CD4-positive, alpha-beta T cell treated with Interleukin-21 for 1 hour (primary cell): ENCODE measurements at regions not wholly inside any gene's neighbourhood (a gene's known extent, or its start where the extent isn't known, plus 50 kb on each side); places are given as distances from the start of the nearest gene placed in this dataset.
A peak's percentile ranks its signal among the peaks of the same experiment; 100 is the strongest.

ENCODE experiments used
- DNase-seq: peaks from one replicate; pipeline ENCODE4 v3.0.0-alpha.2; 2020

GRCh38 chr17:14940108-14940937, 324.8 kb downstream of the PMP22 start:
- DNase-seq, result no peak

DNA sequence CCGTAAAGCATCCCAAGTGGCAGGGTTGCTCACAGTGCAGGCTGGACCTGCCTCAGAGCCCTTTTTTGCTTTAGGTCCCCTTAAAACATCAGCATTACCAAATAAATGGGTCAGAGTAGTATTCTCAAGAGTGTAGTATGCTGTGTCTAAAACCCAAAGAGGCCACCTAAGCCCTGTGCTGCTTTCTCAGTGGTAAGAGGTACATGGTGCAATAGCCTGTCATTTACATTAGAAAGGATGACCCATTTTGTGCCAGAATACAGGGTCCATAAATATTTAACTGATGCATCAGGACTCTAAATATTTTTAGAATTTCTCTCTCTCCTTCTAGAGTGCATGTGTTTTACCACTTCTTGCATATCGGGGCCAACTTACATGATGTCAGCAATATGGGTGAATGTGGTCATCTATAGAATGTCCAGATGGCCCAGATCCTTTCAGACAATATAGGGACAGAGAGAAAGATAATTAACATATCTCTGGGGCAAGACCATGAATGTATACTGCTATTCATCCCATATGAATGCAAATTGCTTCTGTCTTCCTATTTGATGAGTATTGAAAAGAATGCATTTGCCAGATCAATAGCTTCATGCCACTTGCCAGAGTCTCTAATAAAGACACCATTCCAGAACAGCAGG, 329.2 kb downstream of the PMP22 start:
- DNase-seq, result no peak

GRCh38 chr17:14935139-14935841, 329.8 kb downstream of the PMP22 start:
- DNase-seq, result no peak

DNA sequence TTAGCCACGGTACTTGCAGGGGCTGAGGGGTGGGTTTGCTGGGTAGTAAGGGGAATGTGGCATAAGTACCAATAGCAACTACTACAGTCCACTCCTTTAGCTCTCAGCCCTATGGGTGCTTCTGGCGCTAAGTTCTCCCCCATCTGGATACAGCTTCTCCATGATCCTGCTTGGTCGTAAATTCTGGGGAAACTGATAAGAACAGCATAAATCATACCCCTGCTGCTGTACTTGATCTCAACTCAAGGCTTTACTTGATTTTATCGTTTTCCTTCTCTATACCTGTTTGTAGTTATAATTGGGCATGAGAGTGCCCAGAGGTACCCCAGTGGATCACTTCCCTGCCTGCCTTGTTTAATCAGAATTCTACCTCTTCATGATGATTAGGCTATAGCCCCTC, 331.4 kb downstream of the PMP22 start:
- DNase-seq, result no peak

DNA sequence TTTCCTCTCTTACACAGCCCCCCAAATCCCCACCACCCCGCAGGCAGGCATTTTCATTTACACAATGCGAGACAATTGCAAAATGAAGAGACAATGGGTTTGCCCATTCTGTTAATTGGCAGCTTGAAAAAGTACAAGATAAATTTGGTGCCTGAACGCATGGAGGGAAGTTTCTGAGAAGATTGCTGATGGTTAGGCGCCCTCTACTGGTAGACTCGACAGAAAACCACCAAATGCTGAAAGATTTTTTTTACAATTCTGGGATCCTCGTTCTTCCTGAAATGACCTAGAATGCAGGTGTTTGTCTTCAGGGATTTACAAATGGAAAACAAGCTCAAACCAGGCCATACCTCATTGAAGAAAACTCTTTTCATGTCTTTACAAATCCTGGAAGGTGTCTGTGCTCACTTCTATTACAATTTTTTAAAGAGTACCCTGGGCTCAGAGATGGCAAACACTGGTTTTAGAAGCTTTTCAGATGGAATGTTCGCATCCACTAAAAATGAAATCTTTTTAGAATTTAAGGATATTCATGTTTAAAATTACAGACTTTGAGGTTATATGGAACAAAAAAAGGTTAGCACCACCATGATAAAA, 338.5 kb downstream of the PMP22 start:
- DNase-seq, result peak; percentile 56

DNA sequence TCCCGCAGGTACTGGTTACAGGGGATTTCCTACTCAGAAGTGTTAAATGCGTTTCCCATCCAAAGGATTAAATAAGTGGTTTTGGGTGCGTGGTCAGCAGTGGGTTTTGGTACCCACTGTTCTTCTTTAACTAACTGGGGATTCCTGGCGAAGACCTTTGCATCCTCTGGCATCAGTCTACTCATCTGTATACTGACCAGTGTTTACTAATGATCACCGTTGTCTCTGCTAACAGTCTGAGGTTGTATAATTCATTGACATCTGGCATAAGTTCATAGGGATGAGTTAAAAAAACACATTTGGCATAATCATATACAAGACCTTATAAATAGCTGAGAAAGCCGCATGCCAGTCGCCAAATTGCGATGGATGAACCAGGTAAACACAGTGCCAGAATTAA, 339.1 kb downstream of the PMP22 start:
- no peak for DNase-seq

- no peak for DNase-seq
Measured at GRCh38 chr17:14925498-14925897, 339.6 kb downstream of the PMP22 start.

DNA sequence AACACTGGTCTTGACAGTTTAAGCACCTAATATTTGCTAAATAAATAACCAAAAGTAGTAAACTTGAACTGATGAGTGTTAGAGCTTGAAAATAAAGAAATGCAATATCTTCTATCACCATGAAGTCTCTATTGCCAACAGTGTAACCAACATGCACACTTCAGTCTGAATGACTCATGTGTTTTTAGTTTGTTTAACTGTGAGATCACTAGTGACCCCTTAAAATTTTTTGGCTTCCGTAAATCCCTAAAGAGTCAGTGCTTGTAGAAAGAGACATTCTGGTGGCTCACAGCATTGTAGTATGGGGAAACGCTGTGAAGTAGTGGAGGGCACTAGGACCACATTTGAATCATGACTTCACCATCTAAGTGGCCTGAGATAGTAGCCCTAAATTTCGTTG, 341.1 kb downstream of the PMP22 start:
- DNase-seq, result no peak

DNA sequence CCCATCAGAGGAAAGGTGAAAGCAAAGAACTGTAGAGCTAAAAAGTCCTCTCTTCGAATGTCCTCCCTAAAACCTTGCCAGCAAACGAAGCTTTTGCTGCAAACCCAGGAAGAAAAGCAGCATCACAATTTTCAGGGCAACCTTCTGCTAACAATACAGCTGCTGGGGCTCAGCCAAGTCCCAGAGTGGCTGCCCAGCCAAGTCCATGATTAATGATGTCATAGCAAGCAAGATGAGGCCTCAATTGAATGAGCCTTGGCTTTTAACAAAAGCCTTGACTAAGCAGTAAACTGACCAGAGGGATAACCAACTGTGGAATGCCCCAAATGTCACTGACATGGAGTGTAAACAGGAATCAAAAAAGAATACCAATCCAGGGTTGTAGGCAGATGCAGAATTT, 342.7 kb downstream of the PMP22 start:
- DNase-seq, result no peak

DNA sequence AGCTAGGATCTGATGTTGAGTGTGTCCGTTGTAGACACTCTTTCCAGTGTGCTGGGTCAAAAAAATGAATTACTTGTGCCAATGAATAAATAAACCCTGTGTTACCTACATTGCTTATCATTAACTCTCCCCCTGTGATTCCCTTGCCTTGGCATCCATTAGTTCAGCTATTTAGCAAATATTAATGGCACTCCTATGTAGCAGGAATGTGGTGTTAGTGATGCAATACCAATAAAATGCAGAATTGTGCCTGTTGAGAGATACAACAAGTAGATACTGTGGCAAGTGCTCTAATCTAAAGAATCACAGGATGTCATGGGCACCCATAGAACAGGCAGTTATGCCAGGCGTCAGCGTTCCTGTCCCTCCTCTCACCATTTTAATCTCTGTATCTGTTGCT, 343.2 kb downstream of the PMP22 start:
- no peak for DNase-seq

DNA sequence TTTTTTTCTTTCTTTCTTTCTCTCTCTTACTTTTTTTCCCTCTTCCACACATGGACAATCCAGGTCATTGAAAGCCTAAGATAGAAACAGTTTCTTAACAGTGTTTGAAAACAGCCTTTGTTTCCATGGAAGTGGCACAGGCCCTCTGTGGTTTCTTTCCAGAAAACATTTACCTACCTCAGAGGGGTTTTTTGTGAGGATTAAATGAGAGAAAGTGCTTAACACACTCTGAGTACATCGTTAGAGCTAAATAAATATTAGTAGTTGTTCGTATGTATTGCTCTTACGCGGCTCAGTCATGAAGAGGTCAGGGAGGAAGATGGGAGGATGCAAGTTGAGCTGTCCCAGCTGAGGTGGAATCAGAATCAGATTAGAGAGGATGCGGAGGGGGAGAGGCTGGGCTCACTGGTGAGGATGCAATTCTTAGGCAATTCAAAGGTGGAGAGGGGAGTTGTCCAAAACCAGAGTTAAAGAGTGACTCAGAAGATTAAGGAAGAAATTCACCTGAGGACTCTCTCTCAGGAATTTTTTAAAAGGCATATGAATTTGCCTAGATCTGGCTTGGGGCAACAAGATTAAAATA, 345.4 kb downstream of the PMP22 start:
- no peak for DNase-seq

DNA sequence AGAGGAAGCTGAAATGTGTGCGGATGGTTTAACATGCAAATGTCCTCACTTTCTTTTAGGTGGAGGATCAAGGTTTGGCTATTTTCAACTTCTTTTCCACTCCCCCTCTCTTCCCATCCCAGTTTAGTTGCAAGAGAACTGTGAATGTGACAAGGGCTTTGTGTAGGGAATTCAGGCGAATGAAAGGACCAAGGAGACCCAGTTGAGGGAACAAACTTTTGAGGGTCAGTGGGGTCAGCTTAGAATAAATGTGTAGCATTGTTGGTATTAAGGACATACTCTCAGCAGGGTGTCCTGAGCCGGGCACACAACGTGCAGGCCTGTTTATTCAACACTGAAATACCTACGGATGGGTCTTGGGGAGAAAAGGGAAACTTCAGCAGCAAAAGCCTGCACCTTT, 346.0 kb downstream of the PMP22 start:
- DNase-seq, result no peak

DNA sequence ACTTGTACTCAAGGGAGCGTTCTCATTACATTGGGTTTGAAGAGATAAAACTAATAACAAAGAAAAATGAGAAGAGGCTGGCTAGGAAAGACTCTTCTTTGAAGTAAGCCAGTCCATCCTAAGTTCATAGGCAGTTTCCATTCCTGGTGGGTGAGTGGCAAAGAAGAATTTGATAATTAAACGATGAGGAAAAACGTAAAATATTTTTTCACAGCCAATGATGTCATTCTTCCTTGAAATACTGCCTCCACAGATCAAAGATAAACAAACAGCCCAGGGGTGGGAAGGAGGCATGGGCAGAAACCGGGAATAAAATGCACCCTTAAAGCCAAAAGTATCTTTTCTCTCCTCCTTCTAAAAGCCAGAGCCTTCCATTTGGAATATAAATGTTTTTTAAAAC, 346.6 kb downstream of the PMP22 start:
- no peak for DNase-seq

DNA sequence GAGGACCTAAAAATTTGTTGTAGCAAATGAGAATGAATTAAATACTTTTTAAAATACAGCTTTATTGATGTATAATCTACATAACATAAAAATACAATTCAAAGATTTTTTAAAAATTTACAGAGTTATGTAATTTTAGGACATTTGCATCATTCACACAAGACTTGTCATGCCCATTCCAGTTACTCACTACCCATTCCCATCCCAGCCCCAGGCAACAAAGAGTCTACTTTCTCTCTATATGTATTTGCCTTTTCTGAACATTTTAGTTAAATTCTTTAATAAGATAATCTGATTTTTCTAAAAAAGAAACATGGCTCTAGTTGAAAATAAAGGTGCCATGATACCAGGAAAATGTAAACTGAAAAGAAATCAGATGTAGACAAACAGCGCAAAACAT, 354.2 kb downstream of the PMP22 start:
- DNase-seq, result no peak

DNA sequence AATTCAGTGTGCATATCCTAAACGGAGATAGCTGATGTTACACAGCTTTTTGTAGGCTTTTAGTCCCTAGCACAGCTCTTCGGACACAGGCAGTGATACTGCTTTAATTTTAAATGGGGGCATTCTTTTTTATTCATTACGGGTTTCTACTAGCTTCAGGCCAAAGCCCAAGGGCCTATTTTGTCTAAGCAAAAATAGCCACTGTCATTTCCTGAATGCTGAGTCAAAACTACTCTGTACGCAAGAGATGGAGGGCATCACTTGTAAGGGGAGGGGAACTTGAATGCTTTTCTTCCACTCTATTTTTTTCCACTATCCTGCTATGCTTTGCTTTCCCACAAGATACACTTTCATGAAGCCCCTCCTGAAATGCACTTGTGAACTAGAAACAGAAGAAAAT, 360.7 kb downstream of the PMP22 start:
- no peak for DNase-seq

- DNase-seq, result no peak
Measured at GRCh38 chr17:14903854-14904253, 361.3 kb downstream of the PMP22 start.

- DNase-seq, result no peak
Measured at GRCh38 chr17:14902803-14903202, 362.3 kb downstream of the PMP22 start.

DNA sequence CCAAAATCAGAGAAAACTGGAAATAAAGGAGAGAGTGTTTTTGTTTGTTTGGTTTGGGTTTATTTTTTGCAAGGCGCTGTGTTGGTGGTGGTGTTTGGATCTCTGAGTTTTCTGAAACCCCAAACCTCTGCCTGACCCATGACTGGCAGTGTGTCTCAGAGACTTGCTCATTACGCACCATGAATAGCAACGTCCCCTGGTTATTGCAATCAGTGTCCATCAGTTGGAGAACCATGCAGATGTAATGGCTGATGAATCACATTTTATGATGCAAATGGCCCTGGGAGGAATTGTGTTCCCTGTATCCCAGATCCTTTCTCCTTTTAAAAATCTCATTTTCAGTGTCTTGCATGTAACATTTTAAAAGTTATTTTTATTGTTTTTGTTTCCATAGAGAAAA, 362.8 kb downstream of the PMP22 start:
- no peak for DNase-seq

- DNase-seq, result no peak
Measured at GRCh38 chr17:14901376-14901775, 363.8 kb downstream of the PMP22 start.

- DNase-seq, result no peak
Measured at GRCh38 chr17:14886200-14886739, 378.9 kb downstream of the PMP22 start.

DNA sequence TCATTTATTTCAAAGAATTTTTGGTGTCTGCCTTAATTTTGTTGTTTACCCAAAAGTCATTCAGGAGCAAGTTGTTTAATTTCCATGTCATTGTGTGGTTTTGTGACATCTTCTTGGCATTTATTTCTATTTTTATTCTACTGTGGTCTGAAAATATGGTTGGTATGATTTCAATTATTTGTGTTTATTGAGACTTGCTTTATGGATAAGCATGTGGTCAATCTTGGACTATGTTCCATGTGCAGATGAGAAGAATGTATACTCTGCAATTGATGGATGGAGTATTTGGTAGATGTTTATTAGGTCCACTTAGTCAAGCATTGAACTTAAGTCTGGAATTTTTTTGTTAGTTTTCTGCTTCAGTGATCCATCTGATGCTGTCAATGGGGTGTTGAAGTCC, 383.0 kb downstream of the PMP22 start:
- DNase-seq, result no peak

- no peak for DNase-seq
Measured at GRCh38 chr17:14875557-14876412, 389.3 kb downstream of the PMP22 start.
